Femur (tissue), 1 donor: ENCODE measurements at regions not wholly inside any gene's neighbourhood (a gene's known extent, or its start where the extent isn't known, plus 50 kb on each side); places are given as distances from the start of the nearest gene placed in this dataset.

Source experiments
- DNase-seq: peaks from one replicate; pipeline ENCODE4 v3.0.0-alpha.2; 2017

DNA sequence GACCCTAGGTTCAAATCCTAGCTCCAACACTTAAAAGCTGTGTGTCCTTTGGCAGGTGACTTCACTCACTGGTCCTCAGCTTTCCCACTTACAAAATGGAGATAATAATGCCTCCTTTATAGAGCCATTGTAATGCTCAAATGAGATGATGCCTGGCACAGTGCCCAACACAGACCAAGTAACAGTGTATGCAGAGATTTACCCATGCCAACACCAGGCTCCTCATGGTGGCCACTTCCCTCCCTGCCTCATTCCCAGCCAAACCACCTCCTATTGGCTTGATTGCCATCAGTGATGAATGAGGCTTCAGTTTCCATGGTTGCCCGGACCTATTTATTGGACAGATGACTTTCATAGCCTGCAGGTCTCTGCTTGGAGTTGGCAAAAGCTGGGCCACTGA lies 469.4 kb downstream of the CDK5RAP2 start:
- no peak for DNase-seq

DNA sequence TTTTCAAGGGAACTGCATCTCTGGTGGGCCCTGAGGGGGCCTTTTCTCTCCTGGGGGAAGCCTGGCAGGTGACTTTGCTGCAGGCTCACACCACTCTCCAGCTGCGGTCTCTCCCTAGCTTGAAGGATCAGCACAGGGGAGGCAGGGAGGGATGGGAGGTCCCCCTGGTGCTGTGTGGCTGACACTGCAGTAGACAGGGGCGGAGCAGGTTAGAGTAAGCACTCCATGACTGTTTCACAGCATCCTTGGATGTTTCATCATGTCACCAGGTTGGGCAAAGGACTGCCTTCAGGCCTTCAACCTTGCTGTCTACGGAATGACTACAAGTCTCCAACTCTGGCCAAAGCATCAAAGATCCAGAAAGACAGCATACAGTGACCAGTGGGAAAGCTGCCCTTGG lies 470.7 kb downstream of the CDK5RAP2 start:
- no peak for DNase-seq

DNA sequence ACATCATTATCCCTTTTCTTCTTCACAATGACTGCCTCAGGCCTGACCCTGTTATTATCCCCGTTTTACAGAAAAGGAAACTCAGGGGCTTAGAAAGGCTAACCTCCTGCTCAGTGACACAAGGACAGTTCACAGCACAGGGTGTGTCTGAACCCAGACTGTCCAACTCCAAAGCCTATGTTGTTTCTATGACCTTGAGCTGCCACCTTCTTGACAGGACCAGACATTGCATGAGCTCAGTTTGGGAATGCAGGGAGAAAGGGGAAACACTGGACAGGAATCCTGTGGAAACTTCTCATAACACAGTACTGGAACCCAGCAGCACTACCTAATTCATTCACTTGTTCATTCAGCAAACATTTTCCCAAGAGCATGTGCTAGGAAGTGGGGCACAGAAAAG lies 472.8 kb downstream of the CDK5RAP2 start:
- DNase-seq, result no peak

DNA sequence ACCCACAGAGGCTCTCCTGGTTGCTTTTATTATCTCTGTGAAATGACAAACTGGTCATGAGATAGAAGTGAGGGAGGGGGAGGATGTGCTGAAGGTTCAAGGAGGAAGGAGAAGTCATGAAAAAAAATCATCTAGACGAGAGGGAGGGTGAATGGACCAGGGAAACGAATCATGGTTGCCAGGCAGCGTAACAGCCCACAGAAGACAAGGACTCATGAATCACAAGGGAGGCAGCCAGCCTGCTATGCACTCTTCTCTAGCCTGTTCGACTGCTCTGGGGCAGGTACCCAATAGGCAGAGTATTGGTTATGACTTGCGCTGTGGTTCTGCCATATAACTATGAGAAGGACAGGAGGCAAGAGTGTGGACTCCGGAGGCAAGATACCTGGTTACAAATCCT lies 475.2 kb downstream of the CDK5RAP2 start:
- DNase-seq, result no peak

DNA sequence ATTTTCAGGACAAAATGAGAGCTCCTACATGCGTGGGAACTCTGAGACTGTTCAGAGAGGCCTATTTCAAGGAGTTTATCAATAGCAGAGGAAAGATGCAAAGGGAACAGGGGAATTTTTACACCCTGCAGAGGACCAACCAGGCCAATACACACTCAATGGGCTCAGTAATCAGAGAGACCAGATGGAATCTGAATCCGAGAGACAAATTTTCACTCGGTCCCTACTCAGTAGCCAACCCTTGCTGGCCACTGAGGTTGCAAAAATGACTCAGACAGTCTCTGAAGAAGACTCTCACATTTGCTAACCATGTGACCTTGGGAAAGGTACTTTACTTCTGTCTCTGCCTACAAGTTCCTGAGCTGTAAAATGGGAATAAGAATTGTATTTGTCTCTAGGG lies 479.4 kb downstream of the CDK5RAP2 start:
- no peak for DNase-seq

DNA sequence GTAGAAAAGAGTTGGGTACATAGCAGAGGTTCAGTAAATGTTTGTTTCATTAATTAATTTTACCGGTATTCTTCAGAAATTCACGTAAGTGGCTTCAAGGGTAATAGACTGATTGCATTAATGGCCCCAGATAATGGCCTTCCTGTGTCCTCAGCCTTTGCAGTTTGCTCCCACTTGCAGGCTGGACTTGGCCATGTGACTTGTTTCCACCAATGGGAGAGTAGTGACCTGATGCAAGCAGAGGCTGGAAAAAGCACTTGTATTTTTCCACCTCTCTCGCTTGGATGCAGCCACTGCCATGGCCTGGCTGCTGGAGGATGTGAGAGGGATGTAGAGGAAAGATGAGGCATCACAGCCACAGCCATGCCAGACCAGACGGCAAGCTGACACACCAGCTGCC lies 480.9 kb downstream of the CDK5RAP2 start:
- DNase-seq, result no peak

DNA sequence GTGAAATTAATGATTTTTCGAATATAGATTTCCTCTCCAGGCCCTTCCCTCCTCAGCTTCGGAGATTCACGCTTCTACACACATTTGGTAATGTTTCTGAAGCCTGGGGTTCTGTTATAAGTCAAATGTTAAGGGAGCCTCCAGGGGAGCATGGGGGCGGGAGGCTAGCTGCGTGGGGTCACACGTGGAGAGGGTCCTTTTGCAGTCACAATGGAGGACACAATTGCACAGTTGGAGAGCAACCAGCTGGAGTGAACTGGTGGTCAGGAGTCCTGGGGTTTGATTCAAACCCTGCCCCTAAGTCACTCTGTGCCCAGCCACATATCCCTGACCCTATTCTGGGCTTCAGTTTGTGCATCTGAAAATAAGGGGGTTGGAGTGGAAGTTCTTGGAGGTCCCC lies 481.4 kb downstream of the CDK5RAP2 start:
- DNase-seq, result no peak

DNA sequence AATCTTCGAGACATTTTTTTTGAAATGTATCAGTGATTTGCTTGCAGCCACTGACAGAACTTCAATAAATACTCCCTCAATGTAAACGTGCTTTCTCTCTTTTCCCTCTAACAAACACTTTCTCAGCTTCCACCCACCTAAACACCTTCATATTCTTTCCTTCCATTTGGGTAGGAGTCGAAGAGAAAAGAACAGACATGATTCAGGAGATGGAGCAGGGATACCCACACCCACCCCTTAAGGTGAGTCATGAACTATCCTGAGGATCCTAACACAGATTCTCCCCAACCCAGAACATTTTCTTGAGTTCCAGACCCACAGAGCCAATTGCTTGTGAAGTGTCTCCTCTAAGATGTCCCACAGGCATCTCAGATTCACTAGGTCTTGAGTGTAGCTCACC lies 488.8 kb downstream of the CDK5RAP2 start:
- DNase-seq, result no peak

DNA sequence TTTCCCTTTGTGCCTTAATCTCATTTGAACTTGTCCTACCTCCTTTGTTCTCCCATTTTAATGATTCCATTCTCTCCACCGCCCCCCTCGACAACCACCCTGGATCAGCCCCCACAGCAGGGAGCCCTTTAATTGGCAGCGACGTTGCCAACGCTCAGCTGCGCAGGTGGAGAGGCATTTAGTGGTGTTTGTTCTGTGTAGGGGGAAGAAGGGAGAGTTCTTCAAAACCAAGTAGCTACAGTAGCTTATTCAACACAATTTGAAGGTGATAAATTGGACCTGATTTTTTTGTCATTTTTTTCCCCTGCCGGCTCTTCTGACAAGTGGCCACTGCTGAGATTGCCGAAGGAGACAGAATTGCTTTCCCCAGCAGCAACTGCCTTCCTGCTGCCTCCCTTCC lies 499.1 kb downstream of the CDK5RAP2 start:
- no peak for DNase-seq

DNA sequence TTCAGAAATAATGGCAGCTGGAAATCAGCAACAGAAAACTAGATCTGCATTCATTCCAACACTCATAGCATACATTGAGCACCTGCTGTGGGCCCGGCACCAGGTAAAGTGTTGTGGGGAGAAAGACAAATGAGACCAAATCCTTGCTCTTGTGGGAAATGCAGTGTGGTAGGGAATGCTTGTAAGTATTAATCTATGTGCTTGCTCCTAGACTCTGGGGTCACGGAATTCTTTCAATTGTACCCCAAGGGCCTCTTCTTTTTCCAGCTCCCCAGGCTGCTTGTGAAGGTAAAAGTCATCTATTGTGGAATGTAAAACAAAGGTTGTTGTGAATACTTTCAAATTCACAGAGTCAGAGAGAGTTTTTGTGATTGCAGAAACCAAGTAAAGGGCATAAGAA lies 501.9 kb downstream of the CDK5RAP2 start:
- no peak for DNase-seq

DNA sequence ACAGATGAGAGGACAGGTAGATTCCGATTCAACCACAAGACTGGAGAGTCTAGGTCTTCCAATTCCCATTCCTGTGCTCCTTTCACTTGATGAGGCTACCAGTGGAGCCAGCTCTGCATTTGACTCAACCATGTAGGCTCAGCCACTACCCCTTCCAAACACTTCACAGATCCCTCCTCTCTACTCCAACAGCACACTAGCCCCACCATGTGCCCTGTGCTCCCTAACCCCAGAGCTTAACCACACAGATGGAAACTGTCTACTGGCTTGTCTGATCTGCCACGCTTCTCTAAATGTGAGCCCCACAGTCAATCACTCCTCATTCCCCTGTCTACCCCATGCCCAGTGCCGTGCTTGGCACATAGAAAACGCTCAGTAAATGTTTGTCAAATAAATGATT lies 508.2 kb downstream of the CDK5RAP2 start:
- DNase-seq, result no peak

DNA sequence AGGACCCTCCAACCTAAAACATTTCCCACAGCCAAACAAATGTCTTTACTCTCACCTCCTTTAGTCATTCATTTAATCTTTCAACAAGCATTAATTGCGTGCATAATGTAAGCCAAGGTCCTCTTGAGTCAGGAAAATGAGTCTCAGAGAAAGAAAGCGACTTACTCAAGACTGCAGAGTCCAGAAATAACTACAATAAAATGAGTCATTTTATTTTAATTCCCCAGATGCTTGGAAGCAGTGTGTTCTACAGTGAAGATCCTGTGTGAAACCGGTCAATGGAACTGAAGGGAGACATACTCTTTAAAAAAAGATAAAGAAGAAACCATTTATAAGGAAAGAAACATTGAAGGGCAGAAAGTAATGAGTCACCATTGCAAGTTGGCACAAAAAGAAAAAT lies 513.7 kb downstream of the CDK5RAP2 start:
- DNase-seq, result no peak

DNA sequence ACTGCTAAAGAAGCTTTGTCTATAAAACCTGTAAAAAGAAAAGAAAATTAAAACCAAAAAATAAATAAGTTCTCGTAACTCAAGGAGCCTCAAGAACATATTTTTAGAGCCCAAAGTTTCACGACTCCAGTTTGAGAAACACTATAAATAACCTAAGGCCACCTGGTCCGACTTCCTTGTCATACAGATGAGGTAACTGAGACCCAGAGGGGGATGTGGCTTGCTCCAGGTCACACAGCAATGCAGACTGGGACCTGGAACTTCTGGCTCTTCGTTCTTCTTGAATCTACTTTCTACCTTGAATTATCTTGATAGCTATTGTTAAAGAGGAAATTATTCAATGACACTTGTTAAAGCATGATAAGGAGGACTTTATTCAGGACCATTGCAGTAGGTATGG lies 514.8 kb downstream of the CDK5RAP2 start:
- DNase-seq, result no peak

DNA sequence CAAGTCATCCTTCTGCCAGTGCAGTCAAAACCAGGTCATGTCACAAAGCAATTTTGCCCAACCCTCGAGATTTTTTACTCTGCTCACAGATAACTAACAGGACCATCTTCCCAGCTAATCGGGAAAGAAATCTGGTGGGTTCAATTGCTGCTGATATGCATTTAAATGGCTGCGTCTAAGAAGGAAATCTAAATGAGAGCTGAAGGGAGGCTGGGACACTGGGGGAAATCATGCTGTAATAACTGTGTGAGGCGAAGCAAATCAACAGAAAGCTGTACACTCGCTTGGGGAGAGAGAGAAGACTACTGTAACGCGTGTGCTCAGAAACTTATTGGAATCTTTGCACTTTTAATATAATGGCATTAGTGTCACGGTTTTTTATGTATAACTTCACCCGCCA lies 535.0 kb downstream of the CDK5RAP2 start:
- DNase-seq, result no peak

DNA sequence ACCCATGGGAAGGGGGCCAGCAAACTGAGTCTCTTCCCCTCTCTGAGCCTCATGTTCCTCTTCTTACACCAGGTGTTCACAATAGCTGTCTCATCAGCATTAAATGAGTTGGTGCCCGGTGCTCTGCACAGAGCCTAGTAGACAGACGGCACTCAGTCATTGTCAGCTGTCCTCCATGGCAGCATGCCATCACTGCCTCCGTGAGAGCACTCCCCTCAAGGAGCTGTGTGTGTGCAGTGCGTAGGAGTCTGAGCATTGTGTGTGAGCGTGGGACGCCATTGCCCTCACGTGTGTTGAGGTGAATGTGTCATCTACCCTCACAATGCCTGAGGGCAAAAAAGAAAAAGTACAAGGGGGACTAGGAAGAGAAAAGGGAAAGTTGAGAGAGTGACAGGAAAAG lies 536.5 kb downstream of the CDK5RAP2 start:
- no peak for DNase-seq

DNA sequence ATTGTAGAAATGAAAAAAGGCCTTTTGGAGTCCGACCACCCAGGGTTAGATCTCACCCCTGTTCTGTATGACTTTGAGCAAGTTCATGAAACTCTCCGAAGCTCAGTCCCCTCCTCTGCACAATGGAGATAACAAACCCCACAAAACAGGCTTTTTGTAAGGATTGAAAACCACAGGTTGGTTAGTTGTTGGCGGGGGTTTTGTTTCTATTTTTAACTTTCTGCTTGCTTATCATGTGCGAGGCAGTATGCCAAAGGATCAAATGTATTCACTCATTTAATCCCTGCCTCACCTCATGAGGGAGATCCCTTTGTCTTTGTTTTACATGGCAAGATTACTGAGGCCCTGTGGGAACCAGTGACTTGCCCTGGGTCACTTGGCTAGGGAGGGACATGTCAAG lies 539.1 kb downstream of the CDK5RAP2 start:
- DNase-seq, result no peak

DNA sequence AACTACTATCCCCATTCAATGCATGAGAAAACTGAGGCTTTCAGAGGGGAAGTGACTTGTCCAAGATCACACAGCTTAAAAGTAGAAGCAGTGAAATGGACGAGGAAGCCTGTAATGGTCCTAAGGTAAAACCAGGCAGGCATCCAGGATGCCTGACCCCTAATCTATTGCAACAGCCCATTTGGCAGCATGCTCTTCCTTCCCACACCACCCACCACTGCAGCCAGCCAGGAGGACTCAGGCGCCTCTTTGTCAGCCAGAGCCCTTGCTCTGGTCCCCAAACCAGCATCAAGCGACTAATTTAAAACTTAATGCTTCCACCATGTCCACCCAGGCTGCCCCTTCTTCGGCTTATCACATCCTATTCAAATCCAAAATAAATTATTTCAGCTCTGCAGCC lies 541.6 kb downstream of the CDK5RAP2 start:
- DNase-seq, result no peak

DNA sequence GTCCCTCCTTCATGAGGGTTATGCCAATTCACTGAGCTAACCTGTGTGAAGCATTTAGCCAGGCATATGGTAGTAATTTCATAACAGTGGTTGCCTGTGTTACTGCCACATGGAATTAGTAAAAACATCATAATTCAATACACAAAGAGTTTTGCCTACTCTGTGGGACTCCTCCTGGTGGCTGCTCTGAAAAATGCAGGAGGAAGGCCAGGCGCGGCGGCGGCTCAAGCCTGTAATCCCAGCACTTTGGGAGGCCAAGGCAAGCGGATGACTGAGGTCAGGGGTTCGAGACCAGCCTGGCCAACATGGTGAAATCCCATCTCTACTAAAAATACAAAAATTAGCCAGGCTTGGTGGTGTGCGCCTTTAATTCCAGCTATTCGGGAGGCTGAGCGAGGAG lies 547.3 kb downstream of the CDK5RAP2 start:
- DNase-seq, result no peak

DNA sequence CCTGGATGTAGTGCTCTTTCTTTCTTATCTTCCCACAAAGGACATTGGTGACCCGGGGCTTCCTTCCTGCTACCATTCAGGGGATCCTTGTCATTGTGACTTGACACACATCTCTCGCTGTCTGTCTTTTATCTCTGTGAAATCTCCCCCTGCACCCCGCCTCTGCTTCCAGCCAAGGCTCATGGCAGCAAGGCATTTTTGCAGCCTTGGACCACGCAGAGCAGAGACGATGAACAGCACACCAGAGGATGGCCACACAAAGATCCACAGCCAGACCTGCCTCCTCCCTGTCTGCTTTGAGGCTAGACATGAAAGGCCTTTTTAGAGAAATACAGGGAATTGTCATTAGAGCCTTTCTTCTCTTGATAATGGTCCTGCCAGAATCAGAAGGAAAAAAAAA lies 549.1 kb downstream of the CDK5RAP2 start:
- DNase-seq, result no peak

DNA sequence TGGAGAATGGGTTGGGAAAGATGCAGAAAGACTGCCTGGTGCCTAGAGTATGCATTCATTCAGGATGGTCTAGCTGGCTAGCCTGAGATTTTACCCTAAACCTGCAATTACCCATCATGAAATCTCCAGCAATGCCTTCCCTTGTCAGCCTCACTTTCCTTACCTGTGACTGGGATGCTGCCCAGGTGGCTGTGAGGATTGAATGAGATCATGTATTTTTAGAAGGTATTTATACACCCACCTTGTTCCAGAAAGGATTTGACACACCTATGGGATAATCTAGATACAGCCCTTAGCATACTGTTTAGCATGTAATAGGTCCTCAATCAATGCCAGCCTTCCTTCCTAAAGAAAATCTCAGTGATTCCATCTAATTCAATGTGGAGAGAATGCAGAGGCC lies 561.4 kb downstream of the CDK5RAP2 start:
- no peak for DNase-seq

DNA sequence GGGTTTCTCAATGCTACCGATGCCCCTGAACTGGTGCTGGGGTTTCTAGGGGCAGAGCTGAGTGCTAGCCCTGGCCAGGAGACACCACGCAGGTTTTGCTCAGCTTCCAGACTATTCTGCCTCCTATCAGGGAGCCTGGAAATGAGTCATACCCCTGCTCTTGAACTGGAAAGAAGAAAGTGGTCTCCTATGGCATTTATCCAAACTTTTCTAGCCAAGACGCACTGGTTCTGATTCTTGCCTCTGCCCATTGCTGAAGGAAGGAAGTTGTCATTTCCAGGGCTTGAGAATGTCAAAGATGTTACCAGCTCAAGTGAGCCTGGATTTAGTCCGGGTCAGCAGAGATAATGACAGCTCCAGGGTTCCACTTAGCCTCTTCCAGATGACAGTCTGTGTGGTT lies 561.9 kb downstream of the CDK5RAP2 start:
- DNase-seq, result no peak

DNA sequence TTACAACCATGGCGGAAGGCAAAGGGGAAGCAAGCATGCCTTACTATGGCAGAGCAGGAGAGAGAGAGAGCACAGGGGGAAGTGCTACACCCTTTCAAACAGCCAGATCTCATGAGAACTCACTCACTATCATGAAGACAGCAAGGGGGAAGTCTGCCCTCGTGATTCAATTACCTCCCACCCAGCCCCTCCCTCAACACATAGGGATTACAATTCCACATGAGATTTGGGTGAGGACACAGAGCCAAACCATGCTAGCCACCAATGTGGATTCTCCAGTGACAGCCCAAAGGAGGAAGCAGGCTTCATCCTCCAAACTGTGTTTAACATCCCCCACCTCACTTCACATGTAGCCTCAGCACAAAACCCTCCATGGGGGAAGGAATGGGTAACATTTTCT lies 563.7 kb downstream of the CDK5RAP2 start:
- no peak for DNase-seq

DNA sequence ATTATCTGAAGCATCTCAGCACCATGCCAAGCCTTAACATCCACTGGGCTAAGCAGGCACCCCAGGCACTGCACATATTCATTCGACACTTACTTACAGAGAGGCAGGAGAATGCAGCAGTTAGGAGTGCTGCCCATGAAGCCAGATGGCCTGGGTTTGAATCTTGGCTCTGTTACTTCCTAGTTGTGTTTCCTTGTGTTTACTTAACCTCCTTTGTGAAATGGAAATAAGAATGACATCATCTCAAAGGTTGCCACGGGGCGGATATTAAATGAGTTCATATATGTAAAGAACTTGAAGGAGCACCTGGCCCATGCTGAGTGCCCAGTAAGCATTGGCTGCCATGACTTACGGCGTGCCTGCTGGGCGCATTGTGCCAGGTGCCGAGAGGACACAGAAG lies 565.2 kb downstream of the CDK5RAP2 start:
- DNase-seq, result no peak

DNA sequence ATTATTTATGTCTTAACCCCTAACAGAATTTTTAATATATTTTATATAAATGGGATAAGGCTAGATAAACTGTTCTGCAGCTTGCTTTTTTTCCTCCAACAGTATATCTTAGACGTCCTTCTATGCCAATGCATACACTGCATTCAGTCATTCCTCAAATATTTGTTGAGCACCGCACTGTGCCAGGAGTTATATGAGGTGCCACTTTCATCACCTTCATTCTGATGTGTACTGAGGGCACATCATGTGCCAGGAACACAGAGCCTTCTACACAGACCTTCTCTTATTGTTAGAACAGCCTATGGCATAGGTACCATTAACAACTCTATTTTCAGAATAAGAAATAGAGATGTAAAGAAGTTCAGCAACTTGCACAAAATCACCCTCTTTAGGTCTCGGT lies 570.1 kb downstream of the CDK5RAP2 start:
- DNase-seq, result no peak

DNA sequence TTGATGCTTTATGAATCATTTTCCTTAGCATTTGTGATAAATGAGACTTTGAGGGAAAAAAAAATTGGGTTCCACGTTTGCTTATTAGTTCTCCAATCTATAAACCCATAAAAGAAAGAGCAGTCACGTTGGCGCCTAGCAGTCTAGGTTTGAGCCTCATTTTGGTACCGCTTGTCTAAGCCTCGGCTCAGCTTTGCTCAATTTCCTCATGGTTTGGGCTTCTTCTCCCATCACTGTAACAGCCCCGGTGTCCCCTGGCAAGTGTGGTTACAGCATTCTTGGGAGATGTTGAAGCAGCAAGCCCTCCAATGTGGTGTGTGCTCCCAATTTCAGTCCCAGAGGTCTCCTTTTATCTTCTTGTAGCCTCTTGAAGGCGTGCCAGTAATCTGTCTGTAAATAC lies 578.4 kb downstream of the CDK5RAP2 start:
- DNase-seq, result no peak

DNA sequence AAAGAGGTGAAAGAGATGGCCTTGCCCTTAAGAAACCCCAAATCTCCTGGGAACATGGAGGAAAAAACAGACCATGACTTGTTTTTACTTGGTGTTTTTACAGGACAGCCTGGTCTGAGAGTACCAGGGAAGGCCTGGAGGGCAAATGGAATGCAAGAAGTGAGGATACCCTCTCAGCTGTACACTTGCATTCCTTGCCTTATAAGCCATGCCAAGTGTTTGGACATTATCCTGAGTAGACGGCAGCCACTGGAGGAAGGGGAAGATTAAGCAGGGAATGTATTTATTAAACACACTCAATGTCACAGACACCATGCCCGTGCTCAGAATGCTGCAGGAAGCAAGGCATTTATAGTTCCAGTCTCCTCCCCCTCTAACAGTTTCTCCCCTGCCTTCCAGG lies 581.4 kb downstream of the CDK5RAP2 start:
- no peak for DNase-seq
